ENCODE measurements at regions not wholly inside any gene's neighbourhood (a gene's known extent, or its start where the extent isn't known, plus 50 kb on each side); places are given as distances from the start of the nearest gene placed in this dataset.

GRCh38 chr15:29904757-29905417, 82.6 kb upstream of the TJP1 start:
- TF ChIP-seq CTCF (conservative IDR thresholded peaks at IDR 0.05) (no peak), EZH2 (IDR thresholded peaks at IDR 0.05; ENCODE audit: low read depth) (no peak)
